Skin epidermis (tissue), 12 donors: ENCODE measurements at regions not wholly inside any gene's neighbourhood (a gene's known extent, or its start where the extent isn't known, plus 50 kb on each side); places are given as distances from the start of the nearest gene placed in this dataset.

Source experiments
- H3K27ac ChIP-seq, 21 experiments: fragments of 200-600 bp; sonication (generic) in 11 of 21; one replicate each; pipeline ENCODE4 v1.5.0; 2020; ENCODE audit warnings: mild to moderate bottlenecking in 3 of 21, inconsistent platforms in 2 of 21, moderate library complexity in 2 of 21
- H3K4me3 ChIP-seq, 7 experiments: fragments of 200-600 bp; sonication (generic) in 2 of 7; one replicate each; pipeline ENCODE4 v1.5.0; 2020; ENCODE audit warnings: inconsistent platforms in 2 of 7, mild to moderate bottlenecking in 2 of 7, moderate library complexity in 1 of 7

DNA sequence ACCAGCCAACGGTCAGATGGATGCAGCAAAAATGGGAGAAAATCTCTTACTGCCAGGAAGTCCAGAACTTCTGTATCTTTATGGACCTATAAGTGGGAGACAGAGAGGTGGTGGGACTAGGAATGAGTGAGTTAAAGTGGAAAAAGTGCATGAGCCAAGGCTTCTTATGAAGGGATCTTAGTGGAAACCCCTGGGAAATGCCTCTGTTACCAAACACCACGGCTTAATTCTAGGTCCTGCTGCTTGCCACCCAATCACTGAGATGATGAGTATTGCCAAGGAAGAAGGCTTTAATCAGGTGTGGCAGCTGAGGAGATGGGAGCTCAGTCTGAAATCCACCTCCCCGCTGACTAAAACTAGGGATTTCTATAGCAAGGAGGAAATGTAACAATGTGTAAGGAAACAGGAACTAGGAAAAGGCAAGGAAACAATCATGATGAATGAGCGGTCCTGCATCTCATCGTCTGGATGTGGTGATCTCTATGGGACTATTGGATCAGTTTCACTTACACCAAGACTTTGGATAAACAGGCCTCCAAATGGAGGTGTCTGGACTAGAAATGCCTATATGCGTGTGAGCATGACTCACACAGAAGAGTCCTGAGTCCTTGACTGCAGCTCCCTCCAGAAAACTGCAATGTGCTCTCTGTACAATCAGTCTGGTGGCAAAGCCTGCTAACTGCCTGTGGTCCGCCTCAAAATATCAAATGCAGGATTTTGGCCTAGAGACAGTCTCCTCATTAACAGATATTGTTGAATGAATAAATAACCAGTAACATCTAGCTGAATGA is 98.2 kb upstream of the PRR16 start:
- no peak overlapping the region for H3K4me3 ChIP-seq
- no peak overlapping the region for H3K27ac ChIP-seq

GRCh38 chr5:120367896-120368634 is 96.0 kb upstream of the PRR16 start:
- no peak overlapping the region for H3K27ac ChIP-seq
- H3K4me3 ChIP-seq, result no peak overlapping the region

DNA sequence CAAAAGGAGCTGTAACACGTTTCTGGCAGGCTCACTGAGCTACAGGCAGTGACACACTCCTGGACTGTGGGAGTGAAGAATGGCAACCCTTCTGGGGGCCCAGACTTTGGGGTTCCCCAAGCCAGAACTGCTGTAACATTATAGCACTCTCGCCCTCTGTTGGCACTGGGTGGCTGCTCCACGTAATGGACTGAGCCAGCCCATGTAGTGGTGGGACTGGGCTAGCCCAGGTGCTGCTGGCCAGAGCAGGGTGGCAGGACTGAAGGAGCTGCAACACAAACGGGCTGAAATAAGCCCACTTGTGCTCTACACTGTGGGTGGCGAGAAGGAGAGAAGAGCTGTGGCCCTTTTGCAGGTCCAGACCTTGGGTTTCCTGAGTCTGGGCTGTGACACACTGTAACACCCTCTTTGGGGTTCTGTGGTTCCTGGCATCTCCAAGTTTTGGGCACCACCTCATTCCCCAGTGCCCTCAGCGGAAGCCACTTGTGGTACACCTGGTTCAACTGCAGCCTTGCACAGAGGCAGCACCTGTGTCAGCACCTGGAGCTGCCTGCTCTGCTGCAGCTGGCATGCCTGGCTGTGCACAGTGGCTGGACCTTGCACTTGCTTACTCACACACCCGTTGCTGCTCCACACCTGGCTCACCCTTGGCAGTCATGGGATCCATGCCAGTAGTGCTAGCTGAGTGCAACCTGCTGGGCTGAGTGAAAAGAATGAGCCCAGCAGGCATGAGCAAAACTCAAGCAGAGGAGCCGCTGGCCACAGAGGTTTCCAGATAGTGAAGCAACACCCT is 95.0 kb upstream of the PRR16 start:
- no peak overlapping the region for H3K27ac ChIP-seq
- H3K4me3 ChIP-seq, result no peak overlapping the region

- Histone ChIP-seq H3K27ac (no peak overlapping the region), H3K4me3 (no peak overlapping the region)
These were observed 91.2 kb upstream of the PRR16 start for GRCh38 chr5:120372899-120373298.

DNA sequence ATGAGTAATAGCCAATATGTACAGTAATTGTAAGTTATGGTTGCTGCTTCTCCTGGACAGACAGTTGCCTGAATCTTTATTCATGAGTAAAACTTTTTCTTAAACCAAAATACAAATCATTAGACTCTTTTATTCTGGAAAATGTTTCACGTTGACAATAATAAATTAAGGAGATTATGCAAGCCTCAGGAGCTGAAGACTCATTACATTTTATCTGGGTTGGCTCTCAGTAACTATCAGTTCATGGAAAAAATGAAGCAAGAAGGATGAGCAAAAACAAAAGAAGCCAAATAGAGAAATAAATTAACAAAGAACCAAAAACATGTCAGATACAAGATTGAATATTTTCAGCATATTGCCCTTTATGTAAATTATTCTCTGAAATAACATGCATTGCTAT is 88.9 kb upstream of the PRR16 start:
- no peak overlapping the region for H3K4me3 ChIP-seq

DNA sequence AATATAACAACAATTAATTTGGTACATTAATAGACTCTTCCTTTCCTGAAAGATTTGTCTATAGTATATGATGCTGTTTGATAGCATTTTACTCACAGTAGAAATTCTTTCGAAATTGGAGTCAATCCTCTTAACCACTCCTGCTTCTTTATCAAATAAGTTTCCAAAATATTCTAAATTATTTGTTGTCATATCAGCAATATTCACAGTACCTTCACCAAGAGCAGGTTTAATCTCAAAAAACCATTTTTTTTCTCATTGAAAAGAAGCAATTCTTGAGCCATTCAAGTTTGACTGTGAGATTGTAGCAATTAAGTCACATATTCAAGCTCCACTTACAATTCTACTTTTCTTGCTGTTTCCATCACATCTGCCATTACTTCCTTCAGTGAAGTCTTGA is 83.5 kb upstream of the PRR16 start:
- no peak overlapping the region for H3K27ac ChIP-seq
- H3K4me3 ChIP-seq, result no peak overlapping the region

More for the DNA sequence above, 88.9 kb upstream of the PRR16 start:
- H3K27ac ChIP-seq, result no peak overlapping the region

DNA sequence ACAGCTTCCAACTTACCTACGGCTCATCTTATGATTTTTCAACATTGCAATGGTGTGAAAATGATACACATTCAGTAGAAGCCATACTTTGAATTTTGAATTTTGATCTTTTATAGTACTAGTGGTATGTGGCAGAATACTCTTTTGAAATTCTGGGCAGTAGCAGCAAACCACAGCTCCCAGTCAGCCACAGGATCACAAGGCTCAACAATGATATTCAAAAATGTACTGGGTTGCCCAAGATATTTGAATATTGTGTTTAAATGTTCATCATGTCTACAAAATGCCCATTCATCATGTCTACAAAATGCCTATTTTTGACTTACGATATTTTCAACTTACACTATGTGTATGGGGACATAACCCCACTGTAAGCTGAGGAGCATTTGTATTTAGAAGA is 81.3 kb upstream of the PRR16 start:
- Histone ChIP-seq H3K4me3 (no peak overlapping the region), H3K27ac (no peak overlapping the region)

DNA sequence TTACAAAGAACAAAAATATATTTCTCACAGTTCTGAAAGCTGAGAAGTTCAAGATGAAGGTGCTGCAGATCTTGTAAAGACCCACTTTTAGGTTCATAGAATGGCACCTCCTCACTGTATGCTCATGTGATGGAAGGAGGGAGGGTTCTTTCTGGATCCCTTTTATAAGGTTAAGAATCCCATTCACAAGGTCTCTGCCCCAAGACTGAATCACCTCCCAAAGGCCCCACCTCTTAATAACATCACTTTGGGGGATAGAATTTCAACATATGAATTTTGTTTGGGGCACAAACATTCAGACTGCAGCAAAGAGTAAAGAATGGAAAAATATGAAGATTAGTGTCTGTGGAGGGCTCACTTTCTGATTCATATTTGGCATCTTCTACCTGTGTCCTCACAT is 77.1 kb upstream of the PRR16 start:
- no peak overlapping the region for H3K4me3 ChIP-seq
- H3K27ac ChIP-seq, result peak overlapping the region in 3 of 21 experiments; percentile 10 to 62 (median 50)

DNA sequence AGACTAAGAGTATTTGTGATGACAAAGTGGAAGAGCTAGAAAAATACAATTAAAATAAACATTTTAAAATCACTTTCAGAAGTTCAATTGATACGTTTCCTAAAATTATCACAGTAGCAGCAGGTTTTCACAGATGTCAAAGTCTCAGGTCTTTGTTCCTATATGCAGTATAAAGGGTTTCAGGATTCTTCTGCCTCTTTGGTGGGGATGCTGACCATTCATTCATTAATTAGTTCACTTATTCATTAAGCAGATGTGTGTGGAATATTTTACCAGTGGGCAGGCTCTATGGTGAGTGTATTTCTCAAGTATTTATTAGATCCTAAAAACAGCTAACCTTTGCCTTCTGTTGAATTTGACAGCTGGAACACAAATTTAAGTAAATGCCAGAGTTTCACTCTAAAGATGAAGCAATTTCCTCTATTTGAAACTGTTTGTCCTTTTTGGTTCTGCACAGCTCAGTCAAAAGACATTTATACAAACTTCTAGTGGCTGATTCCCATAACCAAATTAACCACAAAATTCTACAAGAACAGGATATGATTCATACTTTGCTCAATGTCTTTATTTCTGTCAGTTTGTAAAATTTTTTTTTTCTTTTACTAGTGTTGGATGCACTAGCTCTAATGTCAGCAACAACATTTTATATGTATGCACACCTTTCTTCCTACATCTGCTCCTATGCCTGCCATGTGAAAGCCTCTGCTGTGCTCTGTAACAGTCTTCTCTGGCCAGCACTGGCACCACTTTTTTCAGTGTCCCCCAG is 75.9 kb upstream of the PRR16 start:
- Histone ChIP-seq H3K4me3 (no peak overlapping the region), H3K27ac (peak overlapping the region in 8 of 21 experiments; percentile 3 to 62 (median 31))

- no peak overlapping the region for H3K27ac ChIP-seq
- no peak overlapping the region for H3K4me3 ChIP-seq
These were observed 69.8 kb upstream of the PRR16 start for GRCh38 chr5:120394259-120394658.

- no peak overlapping the region for H3K27ac ChIP-seq
These were observed 67.9 kb upstream of the PRR16 start for GRCh38 chr5:120396186-120396585.

DNA sequence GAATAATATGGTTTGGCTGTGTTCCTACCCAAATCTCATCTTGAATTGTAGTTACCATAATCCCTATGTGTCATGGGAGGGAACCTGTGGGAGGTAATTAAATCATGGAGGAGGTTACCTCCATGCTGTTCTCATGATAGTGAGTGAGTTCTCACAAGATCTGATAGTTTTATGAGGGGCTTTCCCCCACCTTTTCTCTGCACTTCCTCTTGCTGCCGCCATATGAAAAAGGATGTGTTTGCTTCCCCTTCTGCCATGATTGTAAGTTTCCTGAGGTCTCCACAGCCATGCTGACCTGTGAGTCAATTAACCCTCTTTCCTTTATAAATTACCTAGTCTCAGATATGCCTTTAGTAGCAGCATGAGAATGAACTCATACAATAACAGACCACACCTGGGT is 63.7 kb upstream of the PRR16 start:
- H3K27ac ChIP-seq, result no peak overlapping the region
- no peak overlapping the region for H3K4me3 ChIP-seq

More at GRCh38 chr5:120396186-120396585, 67.9 kb upstream of the PRR16 start:
- no peak overlapping the region for H3K4me3 ChIP-seq

GRCh38 chr5:120402606-120403005 is 61.5 kb upstream of the PRR16 start:
- Histone ChIP-seq H3K27ac (no peak overlapping the region), H3K4me3 (no peak overlapping the region)

DNA sequence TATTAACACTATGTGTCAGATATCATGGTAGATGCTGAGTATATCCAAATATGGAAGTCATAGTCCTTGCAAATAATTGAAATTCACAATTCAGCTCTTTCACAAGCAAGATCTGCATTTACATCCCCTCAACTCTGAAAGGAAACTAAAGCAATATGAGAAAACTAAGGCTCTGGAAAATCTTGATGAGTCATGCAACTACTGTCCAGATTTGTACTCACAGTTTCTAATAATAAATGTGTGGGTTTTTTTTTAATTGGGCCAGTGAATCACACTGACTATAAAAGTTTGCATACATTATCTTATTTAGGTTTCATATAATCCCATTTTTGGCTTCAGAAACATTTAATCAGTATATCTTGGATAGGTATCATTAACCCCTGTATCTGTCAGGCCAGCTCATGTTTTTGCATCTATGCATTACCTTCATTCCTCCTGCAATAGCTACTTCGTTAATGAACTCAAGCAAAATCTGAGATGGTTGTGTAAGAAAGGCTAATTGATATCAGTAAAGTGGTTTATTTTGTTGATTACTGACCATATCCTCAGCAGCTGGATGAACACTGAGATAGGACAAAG is 58.7 kb upstream of the PRR16 start:
- H3K27ac ChIP-seq, result peak overlapping the region in 2 of 21 experiments; percentile 47 to 48

DNA sequence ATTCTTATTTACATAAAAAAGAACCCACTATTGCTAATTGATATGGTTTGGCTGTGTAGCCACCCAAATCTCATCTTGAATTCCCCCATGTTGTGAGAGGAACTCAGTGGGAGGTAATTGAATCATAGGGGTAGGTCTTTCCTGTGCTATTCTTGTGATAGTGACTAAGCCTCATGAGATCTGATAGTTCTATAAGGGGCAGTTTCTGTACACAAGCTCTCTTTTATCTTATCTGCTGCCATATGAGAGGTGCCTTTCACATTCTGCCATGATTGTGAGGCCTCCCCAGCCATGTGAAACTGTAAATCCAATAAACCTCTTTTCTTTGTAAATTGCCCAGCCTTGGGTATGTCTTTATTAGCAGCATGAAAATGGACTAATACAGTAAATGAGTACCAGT is 58.2 kb upstream of the PRR16 start:
- no peak overlapping the region for H3K4me3 ChIP-seq
- peak overlapping the region in 1 of 21 experiments; percentile 47 for H3K27ac ChIP-seq

More for the DNA sequence above, 58.7 kb upstream of the PRR16 start:
- no peak overlapping the region for H3K4me3 ChIP-seq

DNA sequence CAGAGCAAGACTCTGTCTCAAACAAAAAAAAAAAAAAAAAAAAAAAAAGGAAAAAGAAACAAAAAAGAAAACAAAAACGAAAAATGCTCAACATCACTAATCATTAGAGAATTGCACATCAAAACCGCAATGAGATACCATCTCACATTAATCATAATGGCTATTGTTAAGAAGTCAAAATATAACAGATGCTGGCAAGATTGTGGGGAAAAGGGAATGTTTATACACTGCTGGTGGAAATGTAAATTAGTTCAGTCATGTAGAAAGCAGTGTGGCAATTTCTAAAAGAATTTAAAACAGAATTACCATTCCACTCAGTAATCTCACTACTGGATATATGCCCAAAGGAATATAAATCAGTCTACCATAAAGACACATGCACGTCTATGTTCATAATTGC is 50.4 kb upstream of the PRR16 start:
- H3K27ac ChIP-seq, result no peak overlapping the region
- H3K4me3 ChIP-seq, result no peak overlapping the region
